ENCODE measurements at regions not wholly inside any gene's neighbourhood (a gene's known extent, or its start where the extent isn't known, plus 50 kb on each side); places are given as distances from the start of the nearest gene placed in this dataset.
"Not testable (repeated sequence)": the region's sequence is repeated elsewhere in the genome, so short reads cannot be mapped to it uniquely, and the experiment has no call there.

DNA sequence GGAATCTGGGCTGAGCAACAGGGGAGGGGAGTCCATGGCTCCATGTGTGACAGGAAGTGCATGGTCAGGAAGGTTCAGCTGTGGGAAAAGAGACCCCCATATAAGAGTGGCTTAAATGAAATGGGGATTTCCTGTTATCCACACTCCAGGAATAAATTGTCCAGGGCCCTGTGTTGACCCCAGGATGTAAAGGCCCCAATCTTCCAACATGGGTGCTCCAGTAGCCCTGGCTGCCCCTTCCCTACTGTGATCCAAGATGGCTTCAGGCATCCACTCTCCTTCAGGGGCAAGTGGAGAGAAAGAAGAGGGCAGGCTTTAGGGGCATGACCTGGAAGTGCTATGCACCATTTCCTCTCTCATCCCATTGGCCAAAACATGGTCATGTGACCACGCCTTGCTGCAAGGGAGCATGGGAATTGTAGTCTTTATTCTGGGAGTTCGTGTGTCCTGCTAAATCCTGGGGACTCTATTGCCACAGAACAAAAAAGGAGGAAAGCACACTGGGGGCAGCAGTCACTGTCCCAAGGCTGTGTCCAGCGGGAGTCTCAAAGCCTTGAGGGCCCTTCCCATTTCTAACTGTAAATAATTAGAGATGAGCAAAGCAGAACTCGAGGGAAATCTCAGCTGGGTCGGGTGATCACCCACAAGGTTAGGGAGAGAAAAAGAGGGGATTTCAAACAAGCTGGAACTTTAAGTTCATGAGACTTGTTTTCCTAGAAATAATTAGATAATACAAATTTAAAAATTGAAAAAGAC, 289.2 kb downstream of the ADGRD1 start:
- Histone ChIP-seq H3K79me2 (ENCODE audit: control insufficient read depth, insufficient read depth, low read length) (no peaks in the 10 kb centered on the region), H3K27ac (ENCODE audit: low read depth, low read length) (no peak overlapping the region), H2BK5ac (ENCODE audit: low read length) (no peak overlapping the region), H3K79me1 (ENCODE audit: low read length) (no peaks in the 10 kb centered on the region), H3K9ac (ENCODE audit: low read length) (no peak overlapping the region), H2BK120ac (ENCODE audit: low read depth, low read length) (no peak overlapping the region), H3K4me3 (ENCODE audit: low read length) (no peak overlapping the region), H3K23ac (ENCODE audit: low read length) (no peak overlapping the region), H3K4me1 (ENCODE audit: control insufficient read depth, low read depth, low read length) (no peaks in the 10 kb centered on the region), H4K8ac (ENCODE audit: low read depth, low read length) (no peak overlapping the region), H4K5ac (ENCODE audit: low read length) (peak overlapping the region; percentile 44), H3K27me3 (ENCODE audit: insufficient read depth, low read length, poor library complexity) (no peaks in the 10 kb centered on the region), H3K18ac (ENCODE audit: low read length) (no peak overlapping the region), H2AK5ac (ENCODE audit: low read length) (no peak overlapping the region), H3K36me3 (ENCODE audit: control insufficient read depth, insufficient read depth, low read length) (no peaks in the 10 kb centered on the region), H3K56ac (ENCODE audit: low read length) (no peak overlapping the region), H3K4ac (ENCODE audit: low read depth, low read length) (no peak overlapping the region), H2BK15ac (replicated peaks; ENCODE audit: low read depth) (no peak overlapping the region), H3K4me2 (ENCODE audit: low read length) (no peak overlapping the region)
- peak; percentile 88 for DNase-seq
- WGBS (ENCODE audit: extremely low coverage, insufficient coverage, low lambda C conversion rate) = no CpG with 5 or more reads among the region's 5 CpGs

GRCh38 chr12:131244157-131244688, 290.5 kb downstream of the ADGRD1 start:
- H2AK5ac ChIP-seq (ENCODE audit: low read length); H2BK120ac ChIP-seq (ENCODE audit: low read depth, low read length); H3K4me1 ChIP-seq (ENCODE audit: control insufficient read depth, low read depth, low read length); H3K4me3 ChIP-seq (ENCODE audit: low read length); H3K27me3 ChIP-seq (ENCODE audit: insufficient read depth, low read length, poor library complexity); H3K9ac ChIP-seq (ENCODE audit: low read length); H2BK15ac ChIP-seq (replicated peaks; ENCODE audit: low read depth); H4K5ac ChIP-seq (ENCODE audit: low read length); H3K27ac ChIP-seq (ENCODE audit: low read depth, low read length); H3K79me2 ChIP-seq (ENCODE audit: control insufficient read depth, insufficient read depth, low read length); H3K4me2 ChIP-seq (ENCODE audit: low read length); H3K4ac ChIP-seq (ENCODE audit: low read depth, low read length); H3K36me3 ChIP-seq (ENCODE audit: control insufficient read depth, insufficient read depth, low read length); H2BK5ac ChIP-seq (ENCODE audit: low read length); H3K79me1 ChIP-seq (ENCODE audit: low read length); H4K8ac ChIP-seq (ENCODE audit: low read depth, low read length); DNase-seq; H3K23ac ChIP-seq (ENCODE audit: low read length); H3K56ac ChIP-seq (ENCODE audit: low read length); H3K18ac ChIP-seq (ENCODE audit: low read length): not testable (repeated sequence)
- no CpG with 5 or more reads among the region's 15 CpGs for WGBS (ENCODE audit: extremely low coverage, insufficient coverage, low lambda C conversion rate)

DNA sequence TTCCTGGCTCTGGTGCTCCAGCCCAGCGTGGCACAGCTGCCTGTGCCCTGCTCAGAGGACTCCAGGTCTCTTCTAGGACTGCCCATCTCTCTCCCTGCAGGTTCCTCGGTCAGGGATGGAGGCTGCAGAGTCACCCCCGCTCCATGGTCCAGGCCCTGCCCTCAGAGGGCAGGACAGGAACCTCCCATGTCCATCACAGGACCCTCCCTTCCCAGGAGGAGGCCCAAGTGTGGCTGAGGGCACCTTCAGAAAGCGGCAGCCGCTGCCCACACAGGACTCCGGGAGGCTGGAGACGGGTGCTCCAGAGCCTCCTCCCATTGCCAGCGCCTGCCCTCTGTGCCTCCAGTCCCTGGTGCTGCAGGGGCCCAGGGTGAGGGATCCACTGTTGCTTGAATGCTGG, 291.5 kb downstream of the ADGRD1 start:
- H3K23ac ChIP-seq (ENCODE audit: low read length); H3K9ac ChIP-seq (ENCODE audit: low read length); H2BK5ac ChIP-seq (ENCODE audit: low read length); DNase-seq; H3K4me2 ChIP-seq (ENCODE audit: low read length); H2BK120ac ChIP-seq (ENCODE audit: low read depth, low read length); H3K27ac ChIP-seq (ENCODE audit: low read depth, low read length); H3K36me3 ChIP-seq (ENCODE audit: control insufficient read depth, insufficient read depth, low read length); H3K79me2 ChIP-seq (ENCODE audit: control insufficient read depth, insufficient read depth, low read length); H3K79me1 ChIP-seq (ENCODE audit: low read length); H3K4me1 ChIP-seq (ENCODE audit: control insufficient read depth, low read depth, low read length); H3K56ac ChIP-seq (ENCODE audit: low read length); H4K5ac ChIP-seq (ENCODE audit: low read length); H3K4ac ChIP-seq (ENCODE audit: low read depth, low read length); H3K4me3 ChIP-seq (ENCODE audit: low read length); H2AK5ac ChIP-seq (ENCODE audit: low read length); H4K8ac ChIP-seq (ENCODE audit: low read depth, low read length); H3K18ac ChIP-seq (ENCODE audit: low read length); H2BK15ac ChIP-seq (replicated peaks; ENCODE audit: low read depth); H3K27me3 ChIP-seq (ENCODE audit: insufficient read depth, low read length, poor library complexity): not testable (repeated sequence)
- no CpG with 5 or more reads among the region's 8 CpGs for WGBS (ENCODE audit: extremely low coverage, insufficient coverage, low lambda C conversion rate)

DNA sequence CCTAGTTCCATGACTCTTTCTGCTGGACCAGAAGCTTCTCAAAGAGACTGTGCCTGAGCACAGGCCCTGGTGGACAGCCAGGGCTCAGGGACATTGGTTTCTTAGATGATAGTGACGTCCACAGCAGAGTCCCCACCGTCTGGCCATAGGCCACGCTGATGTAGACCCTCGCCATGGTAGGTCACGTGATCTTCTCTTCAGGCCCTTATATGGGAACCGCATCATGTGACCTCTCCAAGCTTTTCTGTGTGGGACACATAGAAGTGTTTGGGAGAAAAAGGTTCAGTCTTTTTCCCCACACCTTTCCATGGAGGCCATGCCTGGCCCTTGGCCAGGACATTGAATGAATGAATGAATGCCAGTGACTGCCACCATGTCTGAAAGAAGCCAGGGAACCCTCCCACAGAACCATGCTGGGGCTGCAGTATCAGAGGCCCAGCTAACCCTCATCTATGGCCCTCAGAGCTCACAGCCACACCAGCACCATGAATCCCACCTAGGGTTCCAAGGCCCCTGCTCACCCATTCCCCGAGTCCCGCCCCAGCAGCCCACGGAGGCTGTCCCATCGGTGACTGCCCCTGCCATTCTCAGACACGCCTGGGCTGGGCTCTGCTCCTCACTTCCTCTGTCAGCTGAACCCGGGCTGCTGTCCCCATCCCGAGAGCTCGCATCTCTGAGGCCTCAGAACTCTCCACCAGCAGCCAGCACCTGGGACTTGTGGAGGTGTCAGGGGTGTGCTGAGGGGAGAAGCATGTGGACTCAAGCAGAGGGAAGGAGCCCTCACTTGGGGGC, 292.1 kb downstream of the ADGRD1 start:
- no peak overlapping the region for H3K9ac ChIP-seq (ENCODE audit: low read length)
- no peaks in the 10 kb centered on the region for H3K36me3 ChIP-seq (ENCODE audit: control insufficient read depth, insufficient read depth, low read length)
- no peak overlapping the region for H4K8ac ChIP-seq (ENCODE audit: low read depth, low read length)
- no peak for DNase-seq
- no peak overlapping the region for H2BK15ac ChIP-seq (replicated peaks; ENCODE audit: low read depth)
- H3K27ac ChIP-seq (ENCODE audit: low read depth, low read length) = no peak overlapping the region
- no peak overlapping the region for H3K56ac ChIP-seq (ENCODE audit: low read length)
- H2BK5ac ChIP-seq (ENCODE audit: low read length) = no peak overlapping the region
- H3K23ac ChIP-seq (ENCODE audit: low read length) = no peak overlapping the region
- H2AK5ac ChIP-seq (ENCODE audit: low read length) = no peak overlapping the region
- H3K27me3 ChIP-seq (ENCODE audit: insufficient read depth, low read length, poor library complexity) = no peaks in the 10 kb centered on the region
- no peak overlapping the region for H2BK120ac ChIP-seq (ENCODE audit: low read depth, low read length)
- no peaks in the 10 kb centered on the region for H3K79me2 ChIP-seq (ENCODE audit: control insufficient read depth, insufficient read depth, low read length)
- H3K4me3 ChIP-seq (ENCODE audit: low read length) = no peak overlapping the region
- no CpG with 5 or more reads among the region's 14 CpGs for WGBS (ENCODE audit: extremely low coverage, insufficient coverage, low lambda C conversion rate)
- no peaks in the 10 kb centered on the region for H3K4me1 ChIP-seq (ENCODE audit: control insufficient read depth, low read depth, low read length)
- H3K79me1 ChIP-seq (ENCODE audit: low read length) = no peaks in the 10 kb centered on the region
- no peak overlapping the region for H4K5ac ChIP-seq (ENCODE audit: low read length)
- H3K18ac ChIP-seq (ENCODE audit: low read length) = no peak overlapping the region
- H3K4me2 ChIP-seq (ENCODE audit: low read length) = no peak overlapping the region
- no peak overlapping the region for H3K4ac ChIP-seq (ENCODE audit: low read depth, low read length)

DNA sequence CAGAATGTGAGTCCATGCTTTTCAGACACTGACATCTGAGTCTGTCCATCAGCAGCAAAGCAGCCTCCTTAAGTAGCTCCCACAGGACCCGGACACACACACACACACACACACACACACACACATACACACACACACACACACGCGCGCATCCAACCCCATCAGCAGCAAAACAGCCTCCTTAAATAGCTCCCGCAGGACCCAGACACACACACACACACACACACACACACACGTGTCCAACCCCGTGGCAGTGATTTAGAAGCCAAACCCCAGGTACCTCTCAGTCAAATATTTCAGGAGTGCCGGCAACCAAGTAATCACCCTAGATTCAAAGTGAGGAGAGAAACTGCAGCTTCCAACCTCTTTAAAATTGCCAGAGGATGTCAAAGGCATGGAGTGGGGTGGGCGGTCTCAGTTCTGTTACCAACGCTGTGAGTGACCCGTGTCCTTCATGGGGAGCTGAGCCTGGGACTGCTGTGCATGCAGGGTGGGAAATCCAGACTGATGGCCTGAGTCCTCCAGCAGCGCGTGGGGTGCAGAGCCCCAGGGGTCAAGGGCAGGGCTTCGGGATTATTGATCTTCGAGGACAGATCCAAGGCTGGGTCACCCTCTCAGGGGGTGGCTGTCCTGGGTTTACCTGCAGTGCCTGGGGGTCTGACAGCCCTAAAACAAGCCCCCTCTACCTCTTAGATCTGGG, 293.5 kb downstream of the ADGRD1 start:
- not testable (repeated sequence) for H3K79me1 ChIP-seq (ENCODE audit: low read length); H3K18ac ChIP-seq (ENCODE audit: low read length); H3K27ac ChIP-seq (ENCODE audit: low read depth, low read length); H3K56ac ChIP-seq (ENCODE audit: low read length); H4K5ac ChIP-seq (ENCODE audit: low read length); H3K36me3 ChIP-seq (ENCODE audit: control insufficient read depth, insufficient read depth, low read length); H3K4me2 ChIP-seq (ENCODE audit: low read length); H3K4ac ChIP-seq (ENCODE audit: low read depth, low read length); H2BK5ac ChIP-seq (ENCODE audit: low read length); DNase-seq; H4K8ac ChIP-seq (ENCODE audit: low read depth, low read length); H2BK15ac ChIP-seq (replicated peaks; ENCODE audit: low read depth); H3K4me3 ChIP-seq (ENCODE audit: low read length); H2BK120ac ChIP-seq (ENCODE audit: low read depth, low read length); H3K27me3 ChIP-seq (ENCODE audit: insufficient read depth, low read length, poor library complexity); H3K4me1 ChIP-seq (ENCODE audit: control insufficient read depth, low read depth, low read length); H3K79me2 ChIP-seq (ENCODE audit: control insufficient read depth, insufficient read depth, low read length); H3K9ac ChIP-seq (ENCODE audit: low read length); H3K23ac ChIP-seq (ENCODE audit: low read length); H2AK5ac ChIP-seq (ENCODE audit: low read length)
- WGBS (ENCODE audit: extremely low coverage, insufficient coverage, low lambda C conversion rate) = no CpG with 5 or more reads among the region's 15 CpGs

Measured in mesendoderm (in vitro differentiated cells).